ENCODE measurements at regions not wholly inside any gene's neighbourhood (a gene's known extent, or its start where the extent isn't known, plus 50 kb on each side); places are given as distances from the start of the nearest gene placed in this dataset.

DNA sequence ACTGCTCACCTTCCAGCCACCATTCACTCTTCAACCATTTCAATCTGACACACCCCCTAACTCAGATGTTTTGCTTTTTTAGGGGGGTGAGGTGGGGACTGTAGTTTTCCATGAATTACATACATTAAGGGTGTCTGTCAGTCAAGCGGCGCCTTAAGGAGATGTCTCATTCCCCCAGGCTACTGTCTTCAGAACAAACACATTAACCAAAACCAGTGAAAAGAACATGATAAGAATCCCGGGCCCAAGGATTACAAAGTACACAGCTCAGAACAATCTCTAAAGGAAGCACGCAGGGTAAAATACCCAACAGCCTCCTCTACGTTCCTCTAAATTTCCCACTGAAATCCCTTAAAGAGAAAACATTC, 62.5 kb upstream of the IRF2 start:
- TF ChIP-seq, protein P1, sequence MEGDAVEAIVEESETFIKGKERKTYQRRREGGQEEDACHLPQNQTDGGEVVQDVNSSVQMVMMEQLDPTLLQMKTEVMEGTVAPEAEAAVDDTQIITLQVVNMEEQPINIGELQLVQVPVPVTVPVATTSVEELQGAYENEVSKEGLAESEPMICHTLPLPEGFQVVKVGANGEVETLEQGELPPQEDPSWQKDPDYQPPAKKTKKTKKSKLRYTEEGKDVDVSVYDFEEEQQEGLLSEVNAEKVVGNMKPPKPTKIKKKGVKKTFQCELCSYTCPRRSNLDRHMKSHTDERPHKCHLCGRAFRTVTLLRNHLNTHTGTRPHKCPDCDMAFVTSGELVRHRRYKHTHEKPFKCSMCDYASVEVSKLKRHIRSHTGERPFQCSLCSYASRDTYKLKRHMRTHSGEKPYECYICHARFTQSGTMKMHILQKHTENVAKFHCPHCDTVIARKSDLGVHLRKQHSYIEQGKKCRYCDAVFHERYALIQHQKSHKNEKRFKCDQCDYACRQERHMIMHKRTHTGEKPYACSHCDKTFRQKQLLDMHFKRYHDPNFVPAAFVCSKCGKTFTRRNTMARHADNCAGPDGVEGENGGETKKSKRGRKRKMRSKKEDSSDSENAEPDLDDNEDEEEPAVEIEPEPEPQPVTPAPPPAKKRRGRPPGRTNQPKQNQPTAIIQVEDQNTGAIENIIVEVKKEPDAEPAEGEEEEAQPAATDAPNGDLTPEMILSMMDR (IDR thresholded peaks at IDR 0.05; ENCODE audit: control extremely low read depth in 1 of 3, insufficient read depth in 1 of 3, low read depth in 1 of 3, low read length in 3 of 3): no peak
- TF ChIP-seq POLR2A (IDR thresholded peaks at IDR 0.05; ENCODE audit: control extremely low read depth in 1 of 2, low read depth in 2 of 2, low read length in 2 of 2) (no peak), EZH2 (IDR thresholded peaks at IDR 0.05; ENCODE audit: low read depth, low read length, severe bottlenecking) (no peak), TAF1 (IDR thresholded peaks at IDR 0.05; ENCODE audit: low read depth, low read length) (no peak), SP2 (IDR thresholded peaks at IDR 0.05; ENCODE audit: low read length) (no peak), POLR2AphosphoS5 (IDR thresholded peaks at IDR 0.05; ENCODE audit: low read depth, low read length) (no peak), JUND (IDR thresholded peaks at IDR 0.05; ENCODE audit: low read length) (no peak), CHD1 (IDR thresholded peaks at IDR 0.05; ENCODE audit: low read depth, low read length) (no peak)
